ENCODE measurements at regions not wholly inside any gene's neighbourhood (a gene's known extent, or its start where the extent isn't known, plus 50 kb on each side); places are given as distances from the start of the nearest gene placed in this dataset.

DNA sequence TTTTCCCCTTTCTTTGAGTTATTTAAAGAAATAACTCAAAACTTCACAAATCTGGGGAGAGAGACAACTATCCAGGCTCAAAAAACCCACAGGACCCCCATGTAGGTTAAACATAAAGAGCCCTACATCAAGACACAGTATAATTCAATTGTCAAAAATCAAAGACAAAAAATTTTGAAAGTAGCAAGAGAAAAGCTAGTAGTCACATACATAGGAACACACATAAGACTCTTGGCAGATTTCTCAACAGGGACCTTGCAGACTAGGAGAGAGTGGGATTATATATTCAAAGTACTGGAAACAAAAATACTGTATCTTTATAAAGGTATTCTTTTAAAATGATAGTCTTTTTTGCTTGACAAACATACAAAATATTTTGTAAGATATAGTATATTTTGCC is 296.9 kb downstream of the OSTF1 start:
- Histone ChIP-seq H3K9me1 (replicated peaks; ENCODE audit: control insufficient read depth, extremely low read depth, insufficient read depth, low read length) (no peaks in the 10 kb centered on the region), H3K27ac (ENCODE audit: insufficient read depth, low read depth, low read length) (no peak overlapping the region), H3K9me3 (replicated peaks; ENCODE audit: control insufficient read depth, insufficient read depth, low read length) (peaks cover 3% of the 10 kb centered on the region), H3K9ac (replicated peaks; ENCODE audit: extremely low read depth, insufficient read depth, low read length) (no peak overlapping the region), H4K20me1 (replicated peaks; ENCODE audit: control insufficient read depth, extremely low read depth, insufficient read depth, low read length) (no peaks in the 10 kb centered on the region), H3K4me1 (ENCODE audit: control insufficient read depth, extremely low read depth, insufficient read depth, low read length) (no peaks in the 10 kb centered on the region), H3K4me3 (replicated peaks in 1 of 3; ENCODE audit: insufficient read depth in 1 of 3, low read depth in 1 of 3, low read length in 3 of 3) (no peak overlapping the region), H3K27me3 (ENCODE audit: control insufficient read depth in 2 of 2, insufficient read depth in 2 of 2, low read length in 2 of 2) (no peaks in the 10 kb centered on the region), H3K4me2 (ENCODE audit: insufficient read depth, low read length) (no peak overlapping the region), H2AFZ (ENCODE audit: low read depth, low read length) (no peak overlapping the region), H3K79me2 (ENCODE audit: control insufficient read depth, insufficient read depth, low read length) (no peaks in the 10 kb centered on the region), H3K36me3 (ENCODE audit: control insufficient read depth in 2 of 2, extremely low read depth in 1 of 2, insufficient read depth in 2 of 2, low read length in 2 of 2) (no peaks in the 10 kb centered on the region)
- intact Hi-C loops (cut with micrococcal nuclease) (no loop called here), dilution Hi-C loops (cut with MboI; ENCODE audit: extremely low pct_ligation_motif_present, low sequenced_read_pairs) (no loop called here)
- ChIA-PET CTCF (no interaction called here), POLR2A (no interaction called here)
- BruUV-seq (replicated peaks), result no TSS peak
- no peak for FAIRE-seq
- TF ChIP-seq MYC (IDR thresholded peaks at IDR 0.05; ENCODE audit: low read depth, low read length) (no peak), FOS (IDR thresholded peaks at IDR 0.05; ENCODE audit: borderline replicate concordance, insufficient read depth, low read length) (no peak), POLR2AphosphoS5 (IDR thresholded peaks at IDR 0.05; ENCODE audit: insufficient read depth, low read depth, low read length) (no peak), GATA2 (IDR thresholded peaks at IDR 0.05; ENCODE audit: insufficient read depth, insufficient read length, low read depth, low read length) (no peak), EZH2 (IDR thresholded peaks at IDR 0.05; ENCODE audit: borderline replicate concordance, low read depth, low read length, severe bottlenecking) (no peak), JUN (IDR thresholded peaks at IDR 0.05; ENCODE audit: borderline replicate concordance, insufficient read depth, insufficient read length, low read depth) (no peak)
- TF ChIP-seq, protein P1, sequence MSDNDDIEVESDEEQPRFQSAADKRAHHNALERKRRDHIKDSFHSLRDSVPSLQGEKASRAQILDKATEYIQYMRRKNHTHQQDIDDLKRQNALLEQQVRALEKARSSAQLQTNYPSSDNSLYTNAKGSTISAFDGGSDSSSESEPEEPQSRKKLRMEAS (IDR thresholded peaks at IDR 0.05; ENCODE audit: insufficient read depth, insufficient read length), result no peak
- no peak for DNase-seq (ENCODE audit: low read depth, low spot score)

DNA sequence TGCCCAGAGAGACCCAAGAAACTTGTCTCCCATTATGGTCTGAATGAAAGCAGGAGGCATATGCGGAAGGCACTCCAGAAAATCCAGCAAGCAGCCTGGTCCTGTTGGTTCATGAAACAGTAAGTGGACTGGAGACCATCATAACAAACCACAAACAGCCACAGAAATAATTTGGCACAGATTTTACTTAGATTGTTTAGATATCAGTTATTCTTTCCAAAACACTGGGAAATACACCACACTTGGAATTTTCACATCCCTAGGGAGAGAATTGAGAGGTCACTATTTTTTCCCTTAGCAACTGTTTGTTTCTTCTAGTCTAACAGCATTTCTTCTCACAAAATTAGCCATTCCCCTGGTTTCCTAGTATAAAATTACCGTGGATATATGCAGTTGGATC is 300.8 kb downstream of the OSTF1 start:
- Histone ChIP-seq H3K27me3 (ENCODE audit: control insufficient read depth in 2 of 2, insufficient read depth in 2 of 2, low read length in 2 of 2) (no peaks in the 10 kb centered on the region), H3K4me3 (replicated peaks in 1 of 3; ENCODE audit: insufficient read depth in 1 of 3, low read depth in 1 of 3, low read length in 3 of 3) (no peak overlapping the region), H3K36me3 (ENCODE audit: control insufficient read depth in 2 of 2, extremely low read depth in 1 of 2, insufficient read depth in 2 of 2, low read length in 2 of 2) (no peaks in the 10 kb centered on the region), H3K9me3 (replicated peaks; ENCODE audit: control insufficient read depth, insufficient read depth, low read length) (peaks cover 3% of the 10 kb centered on the region), H3K4me2 (ENCODE audit: insufficient read depth, low read length) (no peak overlapping the region), H3K9ac (replicated peaks; ENCODE audit: extremely low read depth, insufficient read depth, low read length) (no peak overlapping the region), H3K4me1 (ENCODE audit: control insufficient read depth, extremely low read depth, insufficient read depth, low read length) (no peaks in the 10 kb centered on the region), H3K27ac (ENCODE audit: insufficient read depth, low read depth, low read length) (no peak overlapping the region), H3K9me1 (replicated peaks; ENCODE audit: control insufficient read depth, extremely low read depth, insufficient read depth, low read length) (no peaks in the 10 kb centered on the region), H4K20me1 (replicated peaks; ENCODE audit: control insufficient read depth, extremely low read depth, insufficient read depth, low read length) (no peaks in the 10 kb centered on the region), H3K79me2 (ENCODE audit: control insufficient read depth, insufficient read depth, low read length) (no peaks in the 10 kb centered on the region), H2AFZ (ENCODE audit: low read depth, low read length) (no peak overlapping the region)
- intact Hi-C loops (cut with micrococcal nuclease) (no loop called here), dilution Hi-C loops (cut with MboI; ENCODE audit: extremely low pct_ligation_motif_present, low sequenced_read_pairs) (no loop called here)
- FAIRE-seq, result no peak
- TF ChIP-seq FOS (IDR thresholded peaks at IDR 0.05; ENCODE audit: borderline replicate concordance, insufficient read depth, low read length) (no peak), POLR2AphosphoS5 (IDR thresholded peaks at IDR 0.05; ENCODE audit: insufficient read depth, low read depth, low read length) (no peak), MYC (IDR thresholded peaks at IDR 0.05; ENCODE audit: low read depth, low read length) (no peak), POLR2A (IDR thresholded peaks at IDR 0.05; ENCODE audit: low read depth, low read length) (no peak), EZH2 (IDR thresholded peaks at IDR 0.05; ENCODE audit: borderline replicate concordance, low read depth, low read length, severe bottlenecking) (no peak), JUN (IDR thresholded peaks at IDR 0.05; ENCODE audit: borderline replicate concordance, insufficient read depth, insufficient read length, low read depth) (no peak)
- TF ChIP-seq, protein P2, sequence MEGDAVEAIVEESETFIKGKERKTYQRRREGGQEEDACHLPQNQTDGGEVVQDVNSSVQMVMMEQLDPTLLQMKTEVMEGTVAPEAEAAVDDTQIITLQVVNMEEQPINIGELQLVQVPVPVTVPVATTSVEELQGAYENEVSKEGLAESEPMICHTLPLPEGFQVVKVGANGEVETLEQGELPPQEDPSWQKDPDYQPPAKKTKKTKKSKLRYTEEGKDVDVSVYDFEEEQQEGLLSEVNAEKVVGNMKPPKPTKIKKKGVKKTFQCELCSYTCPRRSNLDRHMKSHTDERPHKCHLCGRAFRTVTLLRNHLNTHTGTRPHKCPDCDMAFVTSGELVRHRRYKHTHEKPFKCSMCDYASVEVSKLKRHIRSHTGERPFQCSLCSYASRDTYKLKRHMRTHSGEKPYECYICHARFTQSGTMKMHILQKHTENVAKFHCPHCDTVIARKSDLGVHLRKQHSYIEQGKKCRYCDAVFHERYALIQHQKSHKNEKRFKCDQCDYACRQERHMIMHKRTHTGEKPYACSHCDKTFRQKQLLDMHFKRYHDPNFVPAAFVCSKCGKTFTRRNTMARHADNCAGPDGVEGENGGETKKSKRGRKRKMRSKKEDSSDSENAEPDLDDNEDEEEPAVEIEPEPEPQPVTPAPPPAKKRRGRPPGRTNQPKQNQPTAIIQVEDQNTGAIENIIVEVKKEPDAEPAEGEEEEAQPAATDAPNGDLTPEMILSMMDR (IDR thresholded peaks at IDR 0.05; ENCODE audit: extremely low read depth in 1 of 2, insufficient read depth in 1 of 2, low read depth in 1 of 2, low read length in 2 of 2), result no peak
- TF ChIP-seq, protein P1 (IDR thresholded peaks at IDR 0.05; ENCODE audit: insufficient read depth, insufficient read length), result no peak
- CTCF ChIA-PET, result no interaction called here
- POLR2A ChIA-PET, result no interaction called here
- no TSS peak for BruUV-seq (replicated peaks)
- no peak for DNase-seq (ENCODE audit: low read depth, low spot score)
